ENCODE measurements at regions not wholly inside any gene's neighbourhood (a gene's known extent, or its start where the extent isn't known, plus 50 kb on each side); places are given as distances from the start of the nearest gene placed in this dataset.
A peak's percentile ranks its signal among the peaks of the same experiment; 100 is the strongest.

DNA sequence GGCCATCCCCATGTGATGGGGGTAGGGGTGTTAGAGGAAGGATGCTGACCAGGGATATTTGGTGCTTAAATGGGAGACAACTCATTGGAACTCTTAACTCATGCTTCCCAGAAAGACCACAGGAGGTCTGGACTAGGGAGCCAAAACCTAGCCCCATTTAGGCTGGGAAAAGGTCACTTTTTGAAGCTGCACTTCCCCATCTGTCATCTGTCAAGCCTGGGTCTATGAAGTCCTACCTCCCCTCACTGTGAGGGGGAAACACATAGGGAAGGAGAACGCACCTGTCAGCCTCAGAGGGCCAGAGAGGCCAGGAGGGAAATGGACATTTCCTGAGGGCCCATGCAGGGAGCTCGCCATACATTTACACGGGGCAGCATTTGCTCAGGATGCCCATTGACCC, 321.0 kb downstream of the BCL11B start:
- ATAC-seq (ENCODE audit: insufficient read depth, low FRiP score) = no peak
- Histone ChIP-seq H3K9ac (ENCODE audit: insufficient read depth in 1 of 2, low read length in 2 of 2) (no peak overlapping the region), H3K4me3 (no peak overlapping the region), H3K36me3 (ENCODE audit: control insufficient read depth in 4 of 4, insufficient read depth in 4 of 4, low read length in 4 of 4) (no peaks in the 10 kb centered on the region), H3K4me1 (ENCODE audit: control insufficient read depth in 5 of 5, insufficient read depth in 5 of 5, low read length in 5 of 5) (peaks cover 0 to 41% (median 4%) of the 10 kb centered on the region in 5 donors), H3K9me3 (ENCODE audit: control insufficient read depth in 4 of 4, insufficient read depth in 3 of 4, low read length in 3 of 4) (no peaks in the 10 kb centered on the region), H3K27ac (ENCODE audit: low read depth in 1 of 2, low read length in 1 of 2) (no peak overlapping the region), H3K27me3 (ENCODE audit: control insufficient read depth in 3 of 3, insufficient read depth in 3 of 3, low read length in 2 of 3) (no peaks in the 10 kb centered on the region)
- 76 to 78% methylated on average over 3 of the region's 3 CpGs for WGBS, 2 donors
- DNase-seq = peak in 1 of 3 donors; percentile 8
- TF ChIP-seq, protein P1, sequence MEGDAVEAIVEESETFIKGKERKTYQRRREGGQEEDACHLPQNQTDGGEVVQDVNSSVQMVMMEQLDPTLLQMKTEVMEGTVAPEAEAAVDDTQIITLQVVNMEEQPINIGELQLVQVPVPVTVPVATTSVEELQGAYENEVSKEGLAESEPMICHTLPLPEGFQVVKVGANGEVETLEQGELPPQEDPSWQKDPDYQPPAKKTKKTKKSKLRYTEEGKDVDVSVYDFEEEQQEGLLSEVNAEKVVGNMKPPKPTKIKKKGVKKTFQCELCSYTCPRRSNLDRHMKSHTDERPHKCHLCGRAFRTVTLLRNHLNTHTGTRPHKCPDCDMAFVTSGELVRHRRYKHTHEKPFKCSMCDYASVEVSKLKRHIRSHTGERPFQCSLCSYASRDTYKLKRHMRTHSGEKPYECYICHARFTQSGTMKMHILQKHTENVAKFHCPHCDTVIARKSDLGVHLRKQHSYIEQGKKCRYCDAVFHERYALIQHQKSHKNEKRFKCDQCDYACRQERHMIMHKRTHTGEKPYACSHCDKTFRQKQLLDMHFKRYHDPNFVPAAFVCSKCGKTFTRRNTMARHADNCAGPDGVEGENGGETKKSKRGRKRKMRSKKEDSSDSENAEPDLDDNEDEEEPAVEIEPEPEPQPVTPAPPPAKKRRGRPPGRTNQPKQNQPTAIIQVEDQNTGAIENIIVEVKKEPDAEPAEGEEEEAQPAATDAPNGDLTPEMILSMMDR (IDR thresholded peaks at IDR 0.05; ENCODE audit: control extremely low read depth, extremely low read depth) = no peak

DNA sequence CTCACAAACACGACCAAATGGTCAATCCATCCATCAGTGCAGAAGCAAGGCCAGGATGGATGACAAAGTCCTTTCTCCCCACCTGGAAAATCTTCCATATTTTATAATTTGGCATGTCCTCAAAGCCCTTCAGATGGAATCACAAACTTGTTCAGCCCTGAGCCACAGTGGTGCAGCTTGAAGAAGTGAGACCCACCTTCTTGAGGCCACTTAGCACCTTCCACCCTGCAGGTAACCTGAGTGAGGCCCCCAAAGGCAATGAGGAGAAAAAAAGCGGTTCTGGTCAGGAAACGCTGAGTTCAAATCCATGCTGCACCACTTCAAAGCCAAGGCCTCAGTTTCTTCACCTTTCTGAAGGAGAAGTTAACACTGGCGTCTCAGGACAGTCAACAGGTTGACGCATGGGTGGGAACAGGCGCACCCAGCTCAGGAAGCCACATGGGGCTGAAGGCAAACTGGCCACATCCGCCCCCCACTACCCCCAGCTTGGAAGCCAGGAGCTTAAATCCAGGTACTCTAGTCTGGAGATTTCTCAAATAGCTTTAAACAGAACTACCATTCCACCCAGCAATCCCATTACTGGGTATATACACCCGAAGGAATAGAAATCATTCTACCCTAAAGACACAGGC, 320.4 kb downstream of the BCL11B start:
- Histone ChIP-seq H3K36me3 (ENCODE audit: control insufficient read depth in 4 of 4, insufficient read depth in 4 of 4, low read length in 4 of 4) (no peaks in the 10 kb centered on the region), H3K9ac (ENCODE audit: insufficient read depth in 1 of 2, low read length in 2 of 2) (no peak overlapping the region), H3K27me3 (ENCODE audit: control insufficient read depth in 3 of 3, insufficient read depth in 3 of 3, low read length in 2 of 3) (no peaks in the 10 kb centered on the region), H3K9me3 (ENCODE audit: control insufficient read depth in 4 of 4, insufficient read depth in 3 of 4, low read length in 3 of 4) (no peaks in the 10 kb centered on the region), H3K27ac (ENCODE audit: low read depth in 1 of 2, low read length in 1 of 2) (no peak overlapping the region), H3K4me3 (no peak overlapping the region), H3K4me1 (ENCODE audit: control insufficient read depth in 5 of 5, insufficient read depth in 5 of 5, low read length in 5 of 5) (peaks cover 0 to 34% (median 4%) of the 10 kb centered on the region in 5 donors)
- DNase-seq (peak in 1 of 3 donors; percentile 4), ATAC-seq (ENCODE audit: insufficient read depth, low FRiP score) (no peak)
- WGBS, 2 donors = 90 to 91% methylated on average over 8 of the region's 8 CpGs
- TF ChIP-seq, protein P1 (IDR thresholded peaks at IDR 0.05; ENCODE audit: control extremely low read depth, extremely low read depth) = no peak

- H3K36me3 ChIP-seq (ENCODE audit: control insufficient read depth in 4 of 4, insufficient read depth in 4 of 4, low read length in 4 of 4) = no peaks in the 10 kb centered on the region
- peak in 1 of 3 donors; percentile 9 for DNase-seq
Measured at GRCh38 chr14:98952593-98953350, 319.2 kb downstream of the BCL11B start.

More at GRCh38 chr14:98952593-98953350, 319.2 kb downstream of the BCL11B start:
- Histone ChIP-seq H3K9ac (ENCODE audit: insufficient read depth in 1 of 2, low read length in 2 of 2) (no peak overlapping the region), H3K9me3 (ENCODE audit: control insufficient read depth in 4 of 4, insufficient read depth in 3 of 4, low read length in 3 of 4) (no peaks in the 10 kb centered on the region), H3K4me3 (no peak overlapping the region), H3K27me3 (ENCODE audit: control insufficient read depth in 3 of 3, insufficient read depth in 3 of 3, low read length in 2 of 3) (no peaks in the 10 kb centered on the region), H3K27ac (ENCODE audit: low read depth in 1 of 2, low read length in 1 of 2) (no peak overlapping the region), H3K4me1 (ENCODE audit: control insufficient read depth in 5 of 5, insufficient read depth in 5 of 5, low read length in 5 of 5) (peaks cover 0 to 32% (median 8%) of the 10 kb centered on the region in 5 donors)
- ATAC-seq (ENCODE audit: insufficient read depth, low FRiP score) = peak; percentile 19
- TF ChIP-seq, protein P1 (IDR thresholded peaks at IDR 0.05; ENCODE audit: control extremely low read depth, extremely low read depth) = no peak
- WGBS, 2 donors = 82 to 87% methylated on average over 9 of the region's 9 CpGs

All from lung (tissue), 11 donors.